Posterior vena cava (tissue), 2 donors: ENCODE measurements at regions not wholly inside any gene's neighbourhood (a gene's known extent, or its start where the extent isn't known, plus 50 kb on each side); places are given as distances from the start of the nearest gene placed in this dataset.
"Not testable (repeated sequence)": the region's sequence is repeated elsewhere in the genome, so short reads cannot be mapped to it uniquely, and the experiment has no call there.

Source experiments
- DNase-seq: peaks from one replicate; pipeline ENCODE4 v3.0.0-alpha.2; 2020; ENCODE audit warnings: low spot score
- intact Hi-C, 2 donors: fragments of 100-400 bp; cut with DNase I; formaldehyde crosslinking; loops; one replicate each; pipeline versions ENCODE4 v1.14.1 to v1.14.2; 2022 to 2023
- donor health status: DM: yes; HTN: yes; CAD: no.
- donor health status: DM: yes; HTN: yes; CAD: no.

DNA sequence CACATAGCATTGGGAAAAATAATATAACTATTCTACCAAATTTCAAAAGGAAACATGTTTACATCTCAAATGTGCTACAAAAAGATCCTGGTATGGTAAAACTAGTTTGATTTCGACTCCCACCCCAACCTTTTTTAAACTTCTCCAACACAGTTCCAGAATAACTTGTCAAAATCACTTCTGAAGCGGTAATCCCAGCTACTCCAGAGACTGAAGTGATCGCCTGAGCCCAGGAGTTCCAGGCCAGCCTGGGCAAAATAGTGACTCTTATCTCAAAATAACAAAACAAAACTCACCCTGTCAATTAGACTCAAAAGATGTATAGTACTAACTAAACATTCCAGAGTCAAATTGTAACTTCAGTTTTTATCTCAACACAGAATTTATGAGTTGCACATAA, 71.3 kb upstream of the RNF38 start:
- intact Hi-C loops: no loop called here
- peak; percentile 13 for DNase-seq

DNA sequence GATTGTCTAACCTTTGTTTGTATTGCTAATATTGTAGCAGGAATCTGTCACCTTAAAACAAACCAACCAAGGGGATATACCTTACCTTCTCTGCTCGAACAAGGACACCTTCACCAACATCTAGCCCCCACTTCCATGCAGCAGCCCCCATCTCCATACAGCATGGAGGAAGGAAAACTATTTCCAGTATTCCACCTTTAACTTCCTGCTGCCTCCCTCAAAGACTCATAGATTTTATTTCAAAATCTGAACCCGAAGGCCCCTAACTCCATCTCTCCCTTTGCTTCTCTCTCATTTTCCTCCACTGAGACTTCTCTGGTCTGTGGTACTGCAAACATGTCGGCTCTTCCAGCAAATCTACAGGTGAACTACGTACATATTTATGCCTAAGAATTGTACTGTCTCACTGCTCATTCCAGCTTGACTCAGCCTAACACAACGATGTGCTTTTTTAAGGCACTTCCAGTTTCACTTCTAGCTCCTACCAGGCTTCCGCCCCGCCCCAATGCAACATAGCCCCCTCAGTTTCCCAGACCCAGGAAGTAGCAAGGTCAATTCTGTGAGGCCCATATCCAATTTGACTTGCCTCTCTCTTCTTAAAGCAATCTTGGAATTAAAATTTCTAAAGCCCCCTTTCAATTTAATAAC, 70.7 kb upstream of the RNF38 start:
- intact Hi-C loops: no loop called here
- peak; percentile 84 for DNase-seq

GRCh38 chr9:36463467-36463866, 63.4 kb upstream of the RNF38 start:
- intact Hi-C loops: no loop called here

GRCh38 chr9:36462245-36462644, 62.2 kb upstream of the RNF38 start:
- intact Hi-C loops: no loop called here
- no peak for DNase-seq

More at GRCh38 chr9:36463467-36463866, 63.4 kb upstream of the RNF38 start:
- DNase-seq: no peak

DNA sequence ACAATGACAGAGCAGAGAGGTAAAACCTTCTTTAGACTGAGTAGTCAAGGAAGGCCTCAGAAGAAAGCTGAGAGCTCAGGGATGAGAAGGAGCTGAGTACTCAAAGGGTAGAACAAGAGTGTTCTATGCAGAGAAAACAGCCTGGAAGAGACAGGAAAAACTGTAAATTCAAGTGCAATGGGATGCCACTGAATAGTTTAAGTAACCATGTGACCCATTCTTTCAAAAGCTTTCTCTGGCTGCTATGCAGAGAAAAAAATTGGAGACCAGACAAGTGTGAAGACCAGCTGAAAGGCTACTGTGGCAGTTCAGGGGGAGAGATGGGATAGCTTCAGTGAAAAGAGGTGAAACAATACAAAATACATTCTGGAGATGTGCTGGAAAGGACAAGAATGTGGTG, 61.3 kb upstream of the RNF38 start:
- DNase-seq: no peak
- intact Hi-C loops: no loop called here

DNA sequence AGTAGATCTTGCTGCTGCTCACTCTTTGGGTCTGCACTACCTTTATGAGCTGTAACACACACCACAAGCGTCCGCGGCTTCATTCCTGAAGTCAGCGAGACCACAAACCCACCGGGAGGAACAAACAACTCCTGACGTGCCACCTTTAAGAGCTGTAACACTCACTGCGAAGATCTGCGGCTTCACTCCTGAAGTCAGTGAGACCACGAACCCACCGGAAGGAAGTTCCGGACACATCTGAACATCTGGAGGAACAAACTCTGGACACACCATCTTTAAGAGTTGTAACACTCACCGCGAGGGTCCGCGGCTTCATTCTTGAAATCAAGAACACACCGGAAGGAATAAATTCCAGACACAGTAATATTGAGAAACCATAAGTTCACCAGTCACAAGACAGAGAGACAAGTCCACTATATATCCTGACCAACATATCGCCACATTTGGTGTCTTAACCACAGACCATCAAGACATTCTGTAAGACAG, 58.4 kb upstream of the RNF38 start:
- intact Hi-C loops: not testable (repeated sequence)
- DNase-seq: peak; percentile 58

- DNase-seq: no peak
- intact Hi-C loops: no loop called here
Observed at GRCh38 chr9:36457836-36458429, 57.9 kb upstream of the RNF38 start.

DNA sequence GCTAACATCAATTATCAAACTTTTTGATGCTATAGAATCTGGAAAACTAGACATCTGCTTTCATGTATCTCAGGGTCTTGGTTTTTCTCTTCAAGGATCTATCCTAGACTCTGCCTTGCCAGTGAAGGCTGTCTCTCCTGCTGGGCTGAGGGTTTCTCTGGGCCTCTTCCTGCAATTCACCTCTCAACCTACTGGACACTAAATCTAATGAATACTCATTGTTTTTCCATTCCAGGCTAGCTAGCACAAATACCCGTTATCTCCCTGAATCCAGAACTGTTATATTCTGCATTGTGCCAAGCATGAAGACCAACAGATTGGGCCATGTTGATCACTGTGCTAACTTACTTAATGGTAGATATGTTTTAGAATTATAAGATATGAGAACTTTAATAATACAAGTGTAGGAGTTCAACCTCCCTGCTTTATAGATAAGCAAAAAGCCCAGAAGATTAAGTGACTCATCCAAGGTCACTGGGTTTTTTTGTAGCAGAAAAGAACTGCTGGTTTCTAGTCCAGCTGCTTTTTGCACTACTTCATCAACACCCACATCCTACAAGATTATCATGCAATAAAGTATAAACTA, 56.5 kb upstream of the RNF38 start:
- DNase-seq: no peak
- intact Hi-C loops: no loop called here

GRCh38 chr9:36451949-36452348, 51.9 kb upstream of the RNF38 start:
- DNase-seq: peak; percentile 6
- intact Hi-C loops: no loop called here

GRCh38 chr9:36450110-36450732, 50.2 kb upstream of the RNF38 start:
- peak; percentile 9 for DNase-seq
- intact Hi-C loops: no loop called here
